GM12892 (cell line): ENCODE measurements at regions not wholly inside any gene's neighbourhood (a gene's known extent, or its start where the extent isn't known, plus 50 kb on each side); places are given as distances from the start of the nearest gene placed in this dataset.

Source experiments
- DNase-seq: peaks from one replicate; pipeline ENCODE4 v3.0.0; 2011; ENCODE audit not compliant: insufficient read length
- FAIRE-seq: peaks from 2 replicates; lab custom pipeline; 2011; peaks lifted over from hg19 to GRCh38; lab: Jason Lieb, UNC
- POLR2A ChIP-seq: IDR thresholded peaks from 2 replicates; pipeline ENCODE4 v1.6.1; 2011; ENCODE audit warnings: low read depth, low read length, control low read depth
- POLR2AphosphoS5 ChIP-seq: IDR thresholded peaks from 2 replicates; pipeline ENCODE4 v1.6.1; 2011; ENCODE audit warnings: low read depth, low read length, control low read depth
- TAF1 ChIP-seq: IDR thresholded peaks from 2 replicates; pipeline ENCODE4 v1.6.1; 2011; ENCODE audit warnings: low read depth, mild to moderate bottlenecking, control low read depth, low read length, borderline replicate concordance

- no peak for DNase-seq
- FAIRE-seq, result no peak
- TF ChIP-seq POLR2A, result no peak
- no peak for TF ChIP-seq TAF1
- TF ChIP-seq POLR2AphosphoS5, result no peak
Measured at GRCh38 chr10:129168660-129169059, 298.4 kb upstream of the MGMT start.

GRCh38 chr10:129169115-129169514, 297.9 kb upstream of the MGMT start:
- no peak for FAIRE-seq
- no peak for TF ChIP-seq POLR2A
- TF ChIP-seq POLR2AphosphoS5, result no peak
- TF ChIP-seq TAF1, result no peak

DNA sequence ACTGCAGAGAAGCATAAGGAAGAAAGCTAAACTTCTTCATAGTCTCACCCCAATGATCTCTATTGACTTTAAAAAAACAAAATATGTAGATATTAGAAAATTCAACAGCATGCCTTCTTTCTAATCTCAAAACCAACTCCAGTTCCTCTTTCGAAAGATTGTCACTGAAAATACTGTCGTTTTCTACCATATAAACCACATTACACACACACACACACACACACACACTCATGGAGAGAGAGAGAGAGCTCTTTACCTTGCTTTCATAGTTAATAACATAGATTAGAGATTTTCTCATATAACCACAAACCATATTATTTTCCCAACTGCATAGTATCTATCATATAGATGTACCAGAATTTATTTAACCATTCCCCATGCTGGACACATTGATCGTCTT, 296.2 kb upstream of the MGMT start:
- TF ChIP-seq TAF1 (no peak), POLR2AphosphoS5 (no peak), POLR2A (no peak)
- no peak for DNase-seq
- FAIRE-seq, result no peak

More at GRCh38 chr10:129169115-129169514, 297.9 kb upstream of the MGMT start:
- no peak for DNase-seq

GRCh38 chr10:129171812-129172211, 295.2 kb upstream of the MGMT start:
- FAIRE-seq (no peak), DNase-seq (no peak)
- TF ChIP-seq POLR2AphosphoS5 (no peak), POLR2A (no peak), TAF1 (no peak)

DNA sequence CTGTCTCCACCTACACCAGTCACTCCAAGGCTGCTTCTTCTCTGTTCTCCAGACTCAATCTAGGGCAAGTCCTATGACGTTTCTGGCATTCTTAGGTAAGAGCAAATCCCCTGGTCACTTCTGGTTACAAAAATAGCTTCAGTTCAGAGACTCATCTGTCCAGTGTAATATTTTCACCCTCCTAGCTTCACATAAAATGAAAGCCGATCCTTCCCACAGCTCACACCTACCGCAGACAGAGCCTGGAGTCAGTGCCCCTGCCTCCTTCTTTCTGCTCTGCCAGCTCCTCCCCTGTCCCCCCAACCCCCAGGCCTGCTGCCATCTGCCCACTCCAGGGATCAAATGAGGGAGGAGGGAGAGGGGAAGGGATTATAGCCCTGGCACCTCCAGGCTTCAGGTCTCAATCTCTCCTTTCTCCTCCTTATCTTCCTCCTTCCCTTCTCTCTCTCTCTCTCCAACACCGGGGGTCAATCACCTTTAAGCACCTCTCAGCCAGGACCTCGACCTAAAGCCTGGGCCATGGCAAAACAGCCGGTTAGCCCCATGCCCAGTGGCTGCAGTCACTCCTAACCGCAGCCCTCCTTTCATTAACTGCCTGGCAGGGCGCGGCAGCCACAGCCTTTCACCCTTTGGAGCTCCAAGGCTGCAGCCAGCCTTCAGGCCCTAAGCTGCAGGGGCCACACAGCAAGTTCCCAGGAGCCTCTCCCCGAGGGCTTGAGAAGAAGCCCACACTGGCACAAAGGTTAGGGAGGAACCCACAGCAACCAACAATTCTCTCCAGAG, 292.6 kb upstream of the MGMT start:
- no peak for DNase-seq
- FAIRE-seq, result no peak
- TF ChIP-seq POLR2A (no peak), TAF1 (no peak), POLR2AphosphoS5 (no peak)

DNA sequence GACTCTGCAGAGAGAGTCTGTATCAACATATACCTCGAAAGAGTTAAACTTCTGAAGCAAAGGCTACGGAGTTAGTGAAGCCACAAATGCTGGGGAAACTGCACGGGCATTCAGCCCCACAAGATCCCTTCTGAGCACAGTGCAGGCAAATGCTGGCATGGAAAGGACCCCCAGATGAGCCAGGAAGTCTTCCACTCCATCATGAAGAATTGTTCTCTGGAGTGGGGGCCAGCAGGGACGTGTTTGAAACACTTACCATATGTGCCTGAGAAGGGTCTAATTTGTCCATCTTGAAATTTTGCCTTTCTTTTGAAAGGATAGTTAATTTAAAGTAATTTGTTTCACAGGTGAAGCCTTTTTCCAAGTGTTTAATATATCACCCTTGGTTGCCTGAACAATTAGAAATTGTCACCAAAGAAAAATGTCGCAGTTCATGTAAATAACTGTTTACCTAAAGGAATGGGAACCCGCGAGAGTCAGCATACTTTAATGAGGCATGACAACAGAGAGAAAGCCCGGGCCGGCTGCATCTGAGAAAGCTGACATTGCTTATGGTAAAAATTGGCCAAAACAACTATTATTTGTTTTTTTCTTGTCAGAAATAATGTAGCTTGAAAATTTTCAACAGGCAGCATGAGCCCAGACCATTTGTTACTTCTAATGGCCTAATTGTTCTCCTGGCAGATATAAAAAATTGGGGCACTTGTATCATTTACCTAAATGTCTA, 287.6 kb upstream of the MGMT start:
- TF ChIP-seq POLR2AphosphoS5 (no peak), TAF1 (no peak), POLR2A (no peak)
- DNase-seq (no peak), FAIRE-seq (no peak)

DNA sequence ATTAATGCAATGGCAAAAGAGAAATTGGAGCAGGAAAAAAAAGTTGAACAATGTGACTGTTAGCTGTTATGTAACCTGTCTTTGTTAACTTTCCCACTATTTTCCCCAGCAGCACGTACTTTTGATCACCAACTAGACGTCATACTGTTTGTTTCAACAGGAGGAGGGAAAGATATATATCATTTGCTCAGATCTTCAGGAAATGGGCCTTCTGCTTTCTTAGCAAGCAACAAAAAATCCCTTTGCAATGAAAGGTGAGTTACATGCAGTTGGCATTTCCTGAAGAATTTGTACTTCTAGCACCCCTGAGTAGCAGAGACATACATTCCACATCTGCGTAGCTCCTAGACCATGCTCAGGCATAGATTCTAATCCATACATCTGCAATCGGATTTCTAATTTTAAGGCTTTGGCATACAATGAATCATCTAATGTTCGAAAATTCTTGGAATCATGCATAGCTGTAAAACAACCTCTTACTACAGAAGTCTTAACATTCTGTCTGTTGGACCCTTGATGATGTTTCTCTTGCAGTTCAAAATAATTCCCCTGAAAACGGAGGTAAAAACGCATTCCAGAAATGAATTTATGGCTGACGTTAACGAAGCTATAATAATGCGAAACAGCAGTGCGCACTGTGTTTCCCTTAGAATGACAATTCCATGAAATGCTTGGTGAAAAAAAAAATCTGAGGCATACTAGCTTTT, 286.9 kb upstream of the MGMT start:
- no peak for TF ChIP-seq POLR2AphosphoS5
- no peak for TF ChIP-seq TAF1
- TF ChIP-seq POLR2A, result no peak
- FAIRE-seq, result no peak
- DNase-seq, result no peak

DNA sequence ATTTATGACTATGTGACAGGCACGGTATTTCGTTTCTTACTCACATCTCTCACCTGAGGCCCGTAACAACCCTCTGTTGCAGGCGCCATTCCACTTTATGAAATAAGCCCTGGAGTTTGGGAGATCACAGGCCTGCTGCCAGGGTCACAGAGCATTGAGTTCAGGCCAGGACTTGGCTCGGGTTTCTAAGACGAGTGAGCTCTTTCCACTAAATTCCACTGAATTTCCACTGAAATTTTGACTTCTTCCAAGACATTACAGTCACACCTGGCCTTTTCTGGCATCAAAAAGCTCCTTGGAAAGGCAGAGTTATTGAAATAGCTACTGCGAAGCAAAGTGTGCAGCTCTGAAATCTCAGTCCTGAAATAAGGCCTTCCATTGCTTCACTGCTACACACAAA, 282.8 kb upstream of the MGMT start:
- FAIRE-seq (no peak), DNase-seq (no peak)
- no peak for TF ChIP-seq POLR2AphosphoS5
- TF ChIP-seq TAF1, result no peak
- TF ChIP-seq POLR2A, result no peak

- FAIRE-seq, result no peak
Measured at GRCh38 chr10:129187331-129187730, 279.7 kb upstream of the MGMT start.

DNA sequence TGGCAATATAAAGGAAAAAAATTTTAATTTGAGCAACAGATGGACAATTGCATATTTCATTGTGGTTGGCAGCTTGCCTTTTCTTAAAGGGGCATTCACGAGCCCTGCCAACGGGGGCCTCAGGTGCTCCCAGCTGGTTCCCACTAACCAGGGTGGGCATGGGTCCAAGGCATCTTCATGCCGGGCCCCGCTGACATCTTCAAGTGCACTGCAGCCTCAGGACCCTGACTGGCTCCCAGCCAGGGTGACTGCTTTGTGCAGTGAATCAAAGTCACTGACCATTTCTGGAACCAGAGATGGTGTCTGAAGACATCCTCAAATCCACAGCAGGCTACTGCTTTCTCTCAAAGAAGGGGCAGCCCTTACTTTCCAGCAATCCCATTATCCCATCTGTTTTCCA, 275.2 kb upstream of the MGMT start:
- DNase-seq, result no peak
- no peak for FAIRE-seq
- TF ChIP-seq POLR2AphosphoS5 (no peak), TAF1 (no peak)

More at GRCh38 chr10:129187331-129187730, 279.7 kb upstream of the MGMT start:
- DNase-seq, result no peak
- TF ChIP-seq TAF1 (no peak), POLR2AphosphoS5 (no peak), POLR2A (no peak)

DNA sequence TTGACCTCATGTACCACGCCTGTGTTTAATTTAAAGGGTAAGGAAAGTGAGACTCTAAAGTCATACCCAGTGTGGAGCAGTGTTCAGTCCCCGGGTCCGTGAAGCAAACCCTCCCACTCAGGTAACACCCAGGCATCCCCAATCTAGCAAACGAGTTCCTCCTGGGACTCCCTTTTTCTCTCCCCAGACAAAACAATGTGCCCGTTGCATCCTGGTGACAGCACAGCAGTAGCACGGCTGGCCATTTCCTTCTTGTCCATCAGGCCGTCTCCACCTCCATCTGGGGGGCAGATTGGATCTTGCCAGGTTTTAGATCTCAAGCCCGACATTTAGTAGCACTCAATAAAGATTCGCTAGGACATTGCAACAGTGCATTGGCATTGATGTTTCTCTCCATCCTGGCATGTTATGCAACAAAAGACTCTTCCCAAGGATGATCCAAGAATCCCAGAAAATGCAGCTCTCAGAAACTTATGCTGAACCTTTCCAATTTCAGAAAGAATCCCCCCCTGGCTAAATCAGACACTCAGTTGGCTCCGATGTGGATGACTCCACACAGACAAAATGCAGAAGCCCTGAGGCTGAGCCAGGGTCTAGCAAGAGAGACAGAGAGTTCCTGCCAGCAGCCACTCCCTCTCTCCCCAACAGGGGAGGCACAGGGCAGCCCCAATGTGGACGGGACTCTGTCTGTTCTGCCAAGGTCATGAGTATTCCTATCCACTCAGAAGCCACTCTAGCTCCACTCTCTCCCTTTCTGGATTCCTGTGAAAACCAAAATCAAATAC, 274.5 kb upstream of the MGMT start:
- TF ChIP-seq POLR2A, result no peak
- TF ChIP-seq POLR2AphosphoS5, result no peak
- TF ChIP-seq TAF1, result no peak
- FAIRE-seq (no peak), DNase-seq (no peak)
